SU-DHL-6 (cell line): ENCODE measurements at regions not wholly inside any gene's neighbourhood (a gene's known extent, or its start where the extent isn't known, plus 50 kb on each side); places are given as distances from the start of the nearest gene placed in this dataset.

Source experiments
- H2AFZ ChIP-seq: fragments of 200-600 bp; sonication (generic); 2 replicates; pipeline ENCODE4 v1.6.1; 2014; ENCODE audit warnings: low read depth, mild to moderate bottlenecking, moderate library complexity, mixed read lengths, antibody characterized with exemption, low read length; ENCODE audit not compliant: severe bottlenecking
- H3F3A ChIP-seq: fragments of 200-600 bp; shearing (Covaris generic); 2 replicates; pipeline ENCODE4 v1.6.0; 2016; ENCODE audit warnings: antibody characterized with exemption, mild to moderate bottlenecking; ENCODE audit not compliant: insufficient read depth
- H3K27ac ChIP-seq: fragments of 200-600 bp; sonication (generic); 2 replicates; pipeline ENCODE4 v1.5.1; 2016; ENCODE audit warnings: low read depth, mild to moderate bottlenecking, low read length, moderate library complexity, mixed read lengths
- H3K27me3 ChIP-seq: fragments of 200-600 bp; sonication (generic), shearing (Covaris generic); 2 replicates; pipeline ENCODE4 v1.6.0; 2014; ENCODE audit warnings: mild to moderate bottlenecking, low read length
- H3K36me3 ChIP-seq: fragments of 200-600 bp; sonication (generic); 2 replicates; pipeline ENCODE4 v1.6.1; 2014; ENCODE audit warnings: mild to moderate bottlenecking, low read length, mixed read lengths
- H3K4me2 ChIP-seq: fragments of 300-600, 200-600 bp; shearing (Covaris generic), sonication (generic); 2 replicates; pipeline ENCODE4 v1.6.0; 2014; ENCODE audit warnings: low read length, low read depth, mild to moderate bottlenecking; ENCODE audit not compliant: poor library complexity, severe bottlenecking
- H3K4me3 ChIP-seq: fragments of 200-600 bp; sonication (generic); 2 replicates; pipeline ENCODE4 v1.5.1; 2014; ENCODE audit warnings: antibody characterized with exemption, low read length, mild to moderate bottlenecking, mixed read lengths; ENCODE audit not compliant: insufficient read depth, poor library complexity, severe bottlenecking
- H3K79me2 ChIP-seq: fragments of 200-600 bp; sonication (generic); 2 replicates; pipeline ENCODE4 v1.6.1; 2014; ENCODE audit warnings: mild to moderate bottlenecking, low read length, moderate library complexity; ENCODE audit not compliant: insufficient read depth
- H3K9ac ChIP-seq: fragments of 200-600 bp; sonication (generic); 2 replicates; pipeline ENCODE4 v1.7.0; 2014; ENCODE audit warnings: mild to moderate bottlenecking, low read length
- H3K9me2 ChIP-seq: fragments of 200-600 bp; sonication (generic); replicated peaks from 2 replicates; pipeline ENCODE4 v1.6.1; 2014; ENCODE audit warnings: low read length; ENCODE audit not compliant: insufficient read depth
- H3K9me3 ChIP-seq: fragments of 200-600 bp; sonication (generic); 2 replicates; pipeline ENCODE4 v1.6.1; 2014; ENCODE audit warnings: low read length, mixed read lengths; ENCODE audit not compliant: insufficient read depth
- H4K20me1 ChIP-seq: fragments of 200-600 bp; sonication (generic); 2 replicates; pipeline ENCODE4 v1.6.1; 2014; ENCODE audit warnings: low read depth, mild to moderate bottlenecking, antibody characterized with exemption, low read length, moderate library complexity, mixed read lengths
- EZH2phosphoT487 ChIP-seq: fragments of 200-600 bp; sonication (generic), shearing (Covaris generic); conservative IDR thresholded peaks from 2 replicates; pipeline ENCODE4 v1.6.1; 2018; ENCODE audit warnings: mild to moderate bottlenecking, antibody characterized with exemption, low read length, moderate library complexity, mixed read lengths
- TF ChIP-seq, protein P1 (sequence below): fragments of 200-600 bp; sonication (generic); IDR thresholded peaks from one replicate; pipeline ENCODE4 v1.5.1; 2017; ENCODE audit warnings: antibody characterized with exemption, mild to moderate bottlenecking, low read length, moderate library complexity; ENCODE audit not compliant: insufficient read depth, poor library complexity, severe bottlenecking

DNA sequence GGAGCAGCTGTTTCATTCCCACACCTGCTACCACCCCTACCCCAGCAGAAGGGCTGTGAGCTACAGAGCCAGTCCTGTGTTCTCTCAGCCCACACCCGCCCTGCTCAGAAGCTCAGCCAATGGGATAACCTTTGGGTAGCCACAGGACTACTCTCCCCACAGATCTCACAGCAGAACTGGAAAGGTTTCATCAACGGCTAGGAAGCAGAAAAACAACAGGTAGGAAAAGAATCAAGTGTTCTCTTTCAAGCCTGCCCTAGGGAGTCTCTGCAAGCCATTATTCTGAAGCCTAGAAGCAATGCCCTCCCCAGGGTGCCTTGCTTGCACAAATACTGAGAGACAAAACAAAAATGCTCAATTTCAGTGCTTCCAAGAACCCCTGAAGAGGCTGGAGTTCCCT, 77.2 kb downstream of the TMPRSS5 start:
- no peak overlapping the region for H2AFZ ChIP-seq

DNA sequence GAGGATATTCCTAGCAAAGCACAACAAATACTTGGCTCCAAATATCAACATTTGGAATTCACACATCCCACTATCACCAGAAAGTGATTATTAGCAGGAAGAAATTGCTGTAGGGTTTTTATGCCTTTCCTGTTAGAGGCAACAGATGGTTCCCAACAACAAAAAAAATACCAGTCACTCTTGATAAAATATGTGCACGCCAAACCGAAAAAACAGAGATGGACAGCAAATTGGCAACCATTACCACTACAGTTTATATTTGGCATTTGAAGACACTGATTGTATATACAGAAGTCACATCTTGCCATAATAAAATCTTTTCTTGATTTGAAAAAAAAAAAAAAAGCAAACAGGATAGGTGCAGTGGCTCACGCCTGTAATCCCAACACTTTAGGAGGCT, 78.2 kb downstream of the TMPRSS5 start:
- H3K9ac ChIP-seq = no peak overlapping the region
- no peak overlapping the region for H2AFZ ChIP-seq
- no peak overlapping the region for H3K27ac ChIP-seq
- H3K9me3 ChIP-seq = no peaks in the 10 kb centered on the region
- no peaks in the 10 kb centered on the region for H3K27me3 ChIP-seq
- no peak overlapping the region for H3K4me3 ChIP-seq
- no peaks in the 10 kb centered on the region for H3K79me2 ChIP-seq
- no peaks in the 10 kb centered on the region for H3K36me3 ChIP-seq
- no peaks in the 10 kb centered on the region for H3F3A ChIP-seq
- H3K9me2 ChIP-seq = no peaks in the 10 kb centered on the region
- H4K20me1 ChIP-seq = no peaks in the 10 kb centered on the region
- no peak overlapping the region for H3K4me2 ChIP-seq
- TF ChIP-seq, protein P1, sequence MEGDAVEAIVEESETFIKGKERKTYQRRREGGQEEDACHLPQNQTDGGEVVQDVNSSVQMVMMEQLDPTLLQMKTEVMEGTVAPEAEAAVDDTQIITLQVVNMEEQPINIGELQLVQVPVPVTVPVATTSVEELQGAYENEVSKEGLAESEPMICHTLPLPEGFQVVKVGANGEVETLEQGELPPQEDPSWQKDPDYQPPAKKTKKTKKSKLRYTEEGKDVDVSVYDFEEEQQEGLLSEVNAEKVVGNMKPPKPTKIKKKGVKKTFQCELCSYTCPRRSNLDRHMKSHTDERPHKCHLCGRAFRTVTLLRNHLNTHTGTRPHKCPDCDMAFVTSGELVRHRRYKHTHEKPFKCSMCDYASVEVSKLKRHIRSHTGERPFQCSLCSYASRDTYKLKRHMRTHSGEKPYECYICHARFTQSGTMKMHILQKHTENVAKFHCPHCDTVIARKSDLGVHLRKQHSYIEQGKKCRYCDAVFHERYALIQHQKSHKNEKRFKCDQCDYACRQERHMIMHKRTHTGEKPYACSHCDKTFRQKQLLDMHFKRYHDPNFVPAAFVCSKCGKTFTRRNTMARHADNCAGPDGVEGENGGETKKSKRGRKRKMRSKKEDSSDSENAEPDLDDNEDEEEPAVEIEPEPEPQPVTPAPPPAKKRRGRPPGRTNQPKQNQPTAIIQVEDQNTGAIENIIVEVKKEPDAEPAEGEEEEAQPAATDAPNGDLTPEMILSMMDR = no peak
- no peak for TF ChIP-seq EZH2phosphoT487

More for the DNA sequence above, 77.2 kb downstream of the TMPRSS5 start:
- TF ChIP-seq, protein P1 = no peak
- TF ChIP-seq EZH2phosphoT487 = no peak
- Histone ChIP-seq H3K27ac (no peak overlapping the region), H3K27me3 (no peaks in the 10 kb centered on the region), H3F3A (no peaks in the 10 kb centered on the region), H3K4me3 (no peak overlapping the region), H3K36me3 (no peaks in the 10 kb centered on the region), H4K20me1 (no peaks in the 10 kb centered on the region), H3K9me3 (no peaks in the 10 kb centered on the region), H3K79me2 (no peaks in the 10 kb centered on the region), H3K4me2 (no peak overlapping the region), H3K9ac (no peak overlapping the region), H3K9me2 (no peaks in the 10 kb centered on the region)

DNA sequence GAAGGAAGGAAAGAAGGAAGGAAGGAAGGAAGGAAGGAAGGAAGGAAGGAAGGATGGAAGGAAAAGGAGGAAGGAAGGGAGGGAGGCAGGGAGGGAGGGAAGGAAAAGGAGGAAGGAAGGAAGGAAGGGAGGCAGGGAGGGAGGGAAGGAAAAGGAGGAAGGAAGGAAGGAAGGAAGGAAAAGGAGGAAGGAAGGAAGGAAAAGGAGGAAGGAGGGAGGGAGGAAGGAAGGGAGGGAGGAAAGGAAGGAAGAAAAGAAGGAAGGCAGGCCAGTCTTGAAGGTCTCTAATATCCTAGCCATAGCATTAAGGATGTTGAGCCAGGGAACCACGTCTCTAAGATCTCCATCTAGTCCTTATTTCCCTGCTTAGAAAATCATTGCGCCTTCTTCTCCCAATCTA, 78.8 kb downstream of the TMPRSS5 start:
- Histone ChIP-seq H3K36me3 (no peaks in the 10 kb centered on the region), H4K20me1 (no peaks in the 10 kb centered on the region), H3K79me2 (no peaks in the 10 kb centered on the region), H3K27ac (no peak overlapping the region), H3K4me3 (no peak overlapping the region), H3K9ac (no peak overlapping the region), H3K4me2 (no peak overlapping the region), H3K9me2 (no peaks in the 10 kb centered on the region), H3K27me3 (no peaks in the 10 kb centered on the region), H2AFZ (no peak overlapping the region), H3F3A (no peaks in the 10 kb centered on the region), H3K9me3 (no peaks in the 10 kb centered on the region)
- TF ChIP-seq, protein P1 = no peak
- no peak for TF ChIP-seq EZH2phosphoT487
